K562 (cell line): ENCODE measurements at regions not wholly inside any gene's neighbourhood (a gene's known extent, or its start where the extent isn't known, plus 50 kb on each side); places are given as distances from the start of the nearest gene placed in this dataset.
A peak's percentile ranks its signal among the peaks of the same experiment; 100 is the strongest.

Experiments used
- BRCA1 ChIP-seq, 2 experiments: fragments of 450-650 bp in 1 of 2; sonication (generic) in 1 of 2; formaldehyde crosslinking in 1 of 2; IDR thresholded peaks; 2 replicates each; pipeline versions ENCODE4 v1.5.0 to v1.6.1; 2017 to 2020; ENCODE audit warnings: mild to moderate bottlenecking in 1 of 2, missing genetic modification reagents in 1 of 2
- CBFA2T2 ChIP-seq: fragments of 450-650 bp; conservative IDR thresholded peaks from 2 replicates; pipeline ENCODE4 v1.6.1; 2017; ENCODE audit warnings: mild to moderate bottlenecking
- FOXK2 ChIP-seq, 2 experiments: fragments of 450-650 bp; IDR thresholded peaks in 1 of 2; conservative IDR thresholded peaks in 1 of 2; 2 replicates each; pipeline ENCODE4 v1.6.1; 2016; ENCODE audit warnings: low read depth in 2 of 2, mild to moderate bottlenecking in 1 of 2
- HDAC8 ChIP-seq: fragments of 450-650 bp; IDR thresholded peaks from 2 replicates; pipeline ENCODE4 v1.6.1; 2016; ENCODE audit warnings: mild to moderate bottlenecking, missing genetic modification characterization, moderate library complexity, missing compliant biosample characterization
- RAD21 ChIP-seq, 2 experiments: fragments of 250-450 bp in 1 of 2; fragments of 450-650 bp in 1 of 2; sonication (Bioruptor Pico) in 1 of 2; formaldehyde crosslinking in 1 of 2; IDR thresholded peaks in 1 of 2; conservative IDR thresholded peaks in 1 of 2; 2 replicates each; pipeline versions ENCODE4 v1.4.0 to v1.8.0; 2020 to 2022; ENCODE audit warnings: mild to moderate bottlenecking in 2 of 2, moderate library complexity in 1 of 2
- RBFOX2 ChIP-seq: fragments of 200-400 bp; formaldehyde crosslinking; IDR thresholded peaks from 2 replicates; pipeline ENCODE4 v1.6.1; 2017; ENCODE audit warnings: low read depth, mild to moderate bottlenecking, low read length, moderate library complexity
- RBM25 ChIP-seq: fragments of 200-400 bp; formaldehyde crosslinking; IDR thresholded peaks from 2 replicates; pipeline ENCODE4 v1.6.1; 2018; ENCODE audit warnings: low read length, low read depth, moderate library complexity; ENCODE audit not compliant: severe bottlenecking
- RFX5 ChIP-seq: IDR thresholded peaks from 2 replicates; pipeline ENCODE4 v1.6.1; 2011; ENCODE audit warnings: low read depth, mild to moderate bottlenecking, improper control_type of control experiment, low read length
- RNF2 ChIP-seq: sonication (generic); IDR thresholded peaks from 2 replicates; pipeline ENCODE4 v1.6.1; 2016
- SETDB1 ChIP-seq: IDR thresholded peaks from one replicate; pipeline ENCODE4 v1.6.1; 2012; ENCODE audit warnings: low read length, control low read depth, inconsistent platforms
- SFPQ ChIP-seq: fragments of 200-400 bp; formaldehyde crosslinking; IDR thresholded peaks from 2 replicates; pipeline ENCODE4 v1.6.1; 2017; ENCODE audit warnings: mild to moderate bottlenecking, low read depth, low read length, moderate library complexity
- YY1 ChIP-seq, 3 experiments: IDR thresholded peaks; 2 replicates each; pipeline ENCODE4 v1.6.1; 2011; ENCODE audit warnings: low read length in 2 of 3, mild to moderate bottlenecking in 2 of 3, moderate library complexity in 2 of 3, borderline replicate concordance in 1 of 3, control low read depth in 1 of 3, low read depth in 1 of 3; ENCODE audit not compliant: insufficient read depth in 3 of 3, insufficient replicate concordance in 2 of 3, control insufficient read depth in 1 of 3, insufficient read length in 1 of 3; ENCODE audit errors: extremely low read depth in 1 of 3
- TF ChIP-seq, protein P1 (sequence below), 2 experiments: fragments of 450-650 bp in 1 of 2; sonication (generic) in 1 of 2; formaldehyde crosslinking in 1 of 2; IDR thresholded peaks; 2 replicates each; pipeline versions ENCODE4 v1.7.1 to v1.9.0; 2016 to 2022; ENCODE audit warnings: inconsistent platforms in 1 of 2, mild to moderate bottlenecking in 1 of 2, missing genetic modification reagents in 1 of 2
- TF ChIP-seq, protein P2 (sequence below): sonication (generic); formaldehyde crosslinking; IDR thresholded peaks from 2 replicates; pipeline ENCODE4 v1.8.1; 2022; ENCODE audit warnings: missing genetic modification reagents

- TF ChIP-seq, protein P1, sequence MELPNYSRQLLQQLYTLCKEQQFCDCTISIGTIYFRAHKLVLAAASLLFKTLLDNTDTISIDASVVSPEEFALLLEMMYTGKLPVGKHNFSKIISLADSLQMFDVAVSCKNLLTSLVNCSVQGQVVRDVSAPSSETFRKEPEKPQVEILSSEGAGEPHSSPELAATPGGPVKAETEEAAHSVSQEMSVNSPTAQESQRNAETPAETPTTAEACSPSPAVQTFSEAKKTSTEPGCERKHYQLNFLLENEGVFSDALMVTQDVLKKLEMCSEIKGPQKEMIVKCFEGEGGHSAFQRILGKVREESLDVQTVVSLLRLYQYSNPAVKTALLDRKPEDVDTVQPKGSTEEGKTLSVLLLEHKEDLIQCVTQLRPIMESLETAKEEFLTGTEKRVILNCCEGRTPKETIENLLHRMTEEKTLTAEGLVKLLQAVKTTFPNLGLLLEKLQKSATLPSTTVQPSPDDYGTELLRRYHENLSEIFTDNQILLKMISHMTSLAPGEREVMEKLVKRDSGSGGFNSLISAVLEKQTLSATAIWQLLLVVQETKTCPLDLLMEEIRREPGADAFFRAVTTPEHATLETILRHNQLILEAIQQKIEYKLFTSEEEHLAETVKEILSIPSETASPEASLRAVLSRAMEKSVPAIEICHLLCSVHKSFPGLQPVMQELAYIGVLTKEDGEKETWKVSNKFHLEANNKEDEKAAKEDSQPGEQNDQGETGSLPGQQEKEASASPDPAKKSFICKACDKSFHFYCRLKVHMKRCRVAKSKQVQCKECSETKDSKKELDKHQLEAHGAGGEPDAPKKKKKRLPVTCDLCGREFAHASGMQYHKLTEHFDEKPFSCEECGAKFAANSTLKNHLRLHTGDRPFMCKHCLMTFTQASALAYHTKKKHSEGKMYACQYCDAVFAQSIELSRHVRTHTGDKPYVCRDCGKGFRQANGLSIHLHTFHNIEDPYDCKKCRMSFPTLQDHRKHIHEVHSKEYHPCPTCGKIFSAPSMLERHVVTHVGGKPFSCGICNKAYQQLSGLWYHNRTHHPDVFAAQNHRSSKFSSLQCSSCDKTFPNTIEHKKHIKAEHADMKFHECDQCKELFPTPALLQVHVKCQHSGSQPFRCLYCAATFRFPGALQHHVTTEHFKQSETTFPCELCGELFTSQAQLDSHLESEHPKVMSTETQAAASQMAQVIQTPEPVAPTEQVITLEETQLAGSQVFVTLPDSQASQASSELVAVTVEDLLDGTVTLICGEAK (IDR thresholded peaks at IDR 0.05), result peak; percentile 74
- TF ChIP-seq, protein P1 (CRISPR knock-in tag; IDR thresholded peaks at IDR 0.05), result no peak
- TF ChIP-seq BRCA1 (IDR thresholded peaks at IDR 0.05) (no peak), BRCA1 (CRISPR knock-in tag; IDR thresholded peaks at IDR 0.05) (no peak), CBFA2T2 (no peak), RBFOX2 (no peak), RFX5 (no peak), SFPQ (no peak), RBM25 (peak; percentile 24), SETDB1 (no peak), RNF2 (peak; percentile 86), RAD21 (CRISPR knock-in tag; conservative IDR thresholded peaks at IDR 0.05 in 1 of 2, IDR thresholded peaks at IDR 0.05 in 1 of 2) (peak in 1 of 2 experiments; percentile 29; a peak in 1 of 4 replicates), HDAC8 (tag) (no peak), FOXK2 (conservative IDR thresholded peaks at IDR 0.05 in 1 of 2, IDR thresholded peaks at IDR 0.05 in 1 of 2; ENCODE audit: low read depth in 2 of 2) (peak in 1 of 2 experiments; percentile 61; a peak in 1 of 4 replicates), YY1 (IDR thresholded peaks at IDR 0.05; ENCODE audit: borderline replicate concordance in 1 of 3, control insufficient read depth in 1 of 3, extremely low read depth in 1 of 3, insufficient read depth in 3 of 3, insufficient read length in 1 of 3, insufficient replicate concordance in 2 of 3, low read depth in 1 of 3, low read length in 2 of 3) (no peak)
- TF ChIP-seq, protein P2, sequence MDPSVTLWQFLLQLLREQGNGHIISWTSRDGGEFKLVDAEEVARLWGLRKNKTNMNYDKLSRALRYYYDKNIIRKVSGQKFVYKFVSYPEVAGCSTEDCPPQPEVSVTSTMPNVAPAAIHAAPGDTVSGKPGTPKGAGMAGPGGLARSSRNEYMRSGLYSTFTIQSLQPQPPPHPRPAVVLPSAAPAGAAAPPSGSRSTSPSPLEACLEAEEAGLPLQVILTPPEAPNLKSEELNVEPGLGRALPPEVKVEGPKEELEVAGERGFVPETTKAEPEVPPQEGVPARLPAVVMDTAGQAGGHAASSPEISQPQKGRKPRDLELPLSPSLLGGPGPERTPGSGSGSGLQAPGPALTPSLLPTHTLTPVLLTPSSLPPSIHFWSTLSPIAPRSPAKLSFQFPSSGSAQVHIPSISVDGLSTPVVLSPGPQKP, result no peak
Observed at GRCh38 chr6:28742668-28743270, 181.0 kb downstream of the TRIM27 start (continued).
